Mesenteric fat pad (tissue), 1 donor: ENCODE measurements at regions not wholly inside any gene's neighbourhood (a gene's known extent, or its start where the extent isn't known, plus 50 kb on each side); places are given as distances from the start of the nearest gene placed in this dataset.

Experiments
- DNase-seq: peaks from one replicate; pipeline ENCODE4 v3.0.0-alpha.2; 2020; ENCODE audit warnings: low spot score
- donor health status: DM: yes; HTN: yes; CAD: no.

- no peak for DNase-seq
Observed at GRCh38 chrX:45781901-45782553, 581.4 kb upstream of the DIPK2B start.

GRCh38 chrX:45778616-45779015 lies 577.9 kb upstream of the DIPK2B start:
- no peak for DNase-seq

GRCh38 chrX:45777366-45777765 lies 576.7 kb upstream of the DIPK2B start:
- no peak for DNase-seq

- DNase-seq, result no peak
Observed at GRCh38 chrX:45775468-45775867, 574.8 kb upstream of the DIPK2B start.

- DNase-seq, result no peak
Observed at GRCh38 chrX:45774961-45775360, 574.3 kb upstream of the DIPK2B start.

GRCh38 chrX:45773572-45773971 lies 572.9 kb upstream of the DIPK2B start:
- DNase-seq, result no peak

- DNase-seq, result no peak
Observed at GRCh38 chrX:45771560-45772340, 571.1 kb upstream of the DIPK2B start.

GRCh38 chrX:45771114-45771513 lies 570.4 kb upstream of the DIPK2B start:
- no peak for DNase-seq

- no peak for DNase-seq
Observed at GRCh38 chrX:45769761-45770582, 569.3 kb upstream of the DIPK2B start.

GRCh38 chrX:45768666-45769236 lies 568.1 kb upstream of the DIPK2B start:
- DNase-seq, result no peak

- DNase-seq, result no peak
Observed at GRCh38 chrX:45766981-45767501, 566.4 kb upstream of the DIPK2B start.

- no peak for DNase-seq
Observed at GRCh38 chrX:45765767-45766166, 565.1 kb upstream of the DIPK2B start.

- no peak for DNase-seq
Observed at GRCh38 chrX:45765281-45765680, 564.6 kb upstream of the DIPK2B start.

- no peak for DNase-seq
Observed at GRCh38 chrX:45762699-45763647, 562.3 kb upstream of the DIPK2B start.

GRCh38 chrX:45761920-45762319 lies 561.2 kb upstream of the DIPK2B start:
- DNase-seq, result no peak

GRCh38 chrX:45760187-45760742 lies 559.6 kb upstream of the DIPK2B start:
- DNase-seq, result no peak

- no peak for DNase-seq
Observed at GRCh38 chrX:45758738-45759397, 558.2 kb upstream of the DIPK2B start.

- no peak for DNase-seq
Observed at GRCh38 chrX:45758319-45758718, 557.6 kb upstream of the DIPK2B start.

- DNase-seq, result no peak
Observed at GRCh38 chrX:45757272-45757671, 556.6 kb upstream of the DIPK2B start.
